CD4-positive, alpha-beta T cell (primary cell): ENCODE measurements at regions not wholly inside any gene's neighbourhood (a gene's known extent, or its start where the extent isn't known, plus 50 kb on each side); places are given as distances from the start of the nearest gene placed in this dataset.

Experiments used
- ATAC-seq: fragments of 200-7000 bp; cut with Tn5 transposase; one replicate; pipeline ENCODE4 v1.10.0; 2022; ENCODE audit warnings: mild to moderate bottlenecking; ENCODE audit not compliant: poor library complexity
- CTCF ChIA-PET: fragments of 350-600 bp; sonication (Branson Sonifier 250); formaldehyde crosslinking; loops from one replicate; lab custom pipeline; 2021; ENCODE audit warnings: antibody characterized with exemption, inconsistent platforms; lab: Charles Lee
- POLR2A ChIA-PET: fragments of 350-600 bp; sonication (Branson Sonifier 250); formaldehyde crosslinking; loops from one replicate; lab custom pipeline; 2021; ENCODE audit warnings: antibody characterized with exemption, inconsistent platforms; lab: Charles Lee
- DNase-seq, 14 experiments: peaks; one replicate each; pipeline ENCODE4 v3.0.0-alpha.2; 2013 to 2020; ENCODE audit warnings: mixed read lengths in 2 of 14
- H3K27ac ChIP-seq, 2 donors: one replicate each; pipeline versions ENCODE4 v1.5.1 to v1.7.0; 2013; ENCODE audit warnings: low read length in 2 of 2, low read depth in 1 of 2, mild to moderate bottlenecking in 1 of 2
- H3K27me3 ChIP-seq, 2 experiments: 1 replicate in 1 of 2; 2 replicates in 1 of 2; pipeline versions ENCODE4 v1.6.1 to v1.7.0; 2013; ENCODE audit warnings: low read length in 2 of 2, control low read depth in 1 of 2, mild to moderate bottlenecking in 1 of 2, moderate library complexity in 1 of 2; ENCODE audit not compliant: insufficient read depth in 2 of 2, control insufficient read depth in 1 of 2
- H3K36me3 ChIP-seq: one replicate; pipeline ENCODE4 v1.6.1; 2013; ENCODE audit warnings: low read length, control low read depth; ENCODE audit not compliant: insufficient read depth
- H3K4me1 ChIP-seq: one replicate; pipeline ENCODE4 v1.6.1; 2013; ENCODE audit warnings: low read length, control low read depth; ENCODE audit not compliant: insufficient read depth
- H3K4me3 ChIP-seq: one replicate; pipeline ENCODE4 v1.5.1; 2013; ENCODE audit warnings: mild to moderate bottlenecking, low read length, moderate library complexity
- H3K9me3 ChIP-seq, 2 experiments: 1 replicate in 1 of 2; 2 replicates in 1 of 2; pipeline versions ENCODE4 v1.6.1 to v1.7.0; 2013; ENCODE audit warnings: low read length in 2 of 2, mild to moderate bottlenecking in 2 of 2, control low read depth in 1 of 2, moderate library complexity in 1 of 2; ENCODE audit not compliant: control insufficient read depth in 1 of 2, insufficient read depth in 1 of 2
- H3K27ac Mint-ChIP-seq: one replicate; pipeline ENCODE4 v1.8.0; 2020; ENCODE audit warnings: mixed read lengths
- H3K27me3 Mint-ChIP-seq: one replicate; pipeline ENCODE4 v1.8.0; 2021; ENCODE audit warnings: mixed read lengths
- H3K36me3 Mint-ChIP-seq: one replicate; pipeline ENCODE4 v1.8.0; 2021; ENCODE audit warnings: low read depth, mixed read lengths
- H3K4me1 Mint-ChIP-seq: one replicate; pipeline ENCODE4 v1.8.0; 2021; ENCODE audit warnings: low read depth, mixed read lengths
- H3K4me3 Mint-ChIP-seq: one replicate; pipeline ENCODE4 v1.8.0; 2020; ENCODE audit warnings: mild to moderate bottlenecking, mixed read lengths
- H3K9me3 Mint-ChIP-seq: one replicate; pipeline ENCODE4 v1.8.0; 2020; ENCODE audit warnings: mixed read lengths
- CTCF ChIP-seq: fragments of 200-600 bp; IDR thresholded peaks from one replicate; pipeline ENCODE4 v1.8.0; 2022; ENCODE audit warnings: antibody characterized with exemption, mild to moderate bottlenecking
- intact Hi-C, 2 experiments: fragments of 100-400 bp; cut with DNase I in 1 of 2; cut with micrococcal nuclease in 1 of 2; formaldehyde crosslinking; loops; one replicate each; pipeline versions ENCODE4 v1.15.1 to v1.9.0; 2023 to 2025; cut with DNase I, micrococcal nuclease

- no peak for DNase-seq
- CTCF ChIA-PET: no interaction called here
- Histone ChIP-seq H3K4me3 (no peak overlapping the region), H3K36me3 (no peaks in the 10 kb centered on the region), H3K27ac (no peak overlapping the region), H3K27me3 (no peaks in the 10 kb centered on the region), H3K9me3 (peaks cover 0 to 3% of the 10 kb centered on the region in 2 experiments), H3K4me1 (no peaks in the 10 kb centered on the region)
- Mint-ChIP-seq H3K9me3 (peaks cover 15% of the 10 kb centered on the region), H3K27me3 (no peaks in the 10 kb centered on the region), H3K36me3 (no peaks in the 10 kb centered on the region), H3K4me3 (no peak overlapping the region), H3K4me1 (no peaks in the 10 kb centered on the region), H3K27ac (no peak overlapping the region)
- no peak for TF ChIP-seq CTCF
- no peak for ATAC-seq
- POLR2A ChIA-PET: no interaction called here
- intact Hi-C loops: no loop called here
Observed at GRCh38 chr14:26056036-26056616, 541.7 kb downstream of the NOVA1 start.

- ChIA-PET CTCF (no interaction called here), POLR2A (no interaction called here)
- H3K27me3 ChIP-seq: no peaks in the 10 kb centered on the region
- no peak overlapping the region for H3K27ac Mint-ChIP-seq
- no peak for TF ChIP-seq CTCF
- intact Hi-C loops: no loop called here
- no peak overlapping the region for H3K27ac ChIP-seq
- no peaks in the 10 kb centered on the region for H3K36me3 ChIP-seq
- no peaks in the 10 kb centered on the region for H3K36me3 Mint-ChIP-seq
- H3K9me3 Mint-ChIP-seq: peaks cover 17% of the 10 kb centered on the region
- no peaks in the 10 kb centered on the region for H3K27me3 Mint-ChIP-seq
- no peak for ATAC-seq
- H3K4me1 ChIP-seq: no peaks in the 10 kb centered on the region
- H3K9me3 ChIP-seq: no peaks in the 10 kb centered on the region
- no peak for DNase-seq
- no peak overlapping the region for H3K4me3 Mint-ChIP-seq
- no peaks in the 10 kb centered on the region for H3K4me1 Mint-ChIP-seq
- H3K4me3 ChIP-seq: no peak overlapping the region
Observed at GRCh38 chr14:26032348-26032747, 565.5 kb downstream of the NOVA1 start.

GRCh38 chr14:26026384-26026783 lies 571.4 kb downstream of the NOVA1 start:
- Mint-ChIP-seq H3K27me3 (no peaks in the 10 kb centered on the region), H3K4me3 (no peak overlapping the region), H3K27ac (no peak overlapping the region), H3K36me3 (no peaks in the 10 kb centered on the region), H3K9me3 (peaks cover 19% of the 10 kb centered on the region), H3K4me1 (no peaks in the 10 kb centered on the region)
- no peak for TF ChIP-seq CTCF
- no peak for DNase-seq
- H3K9me3 ChIP-seq: no peaks in the 10 kb centered on the region
- H3K4me1 ChIP-seq: no peaks in the 10 kb centered on the region
- ChIA-PET CTCF (no interaction called here), POLR2A (no interaction called here)
- no peak overlapping the region for H3K4me3 ChIP-seq
- no peaks in the 10 kb centered on the region for H3K36me3 ChIP-seq
- H3K27me3 ChIP-seq: no peaks in the 10 kb centered on the region
- ATAC-seq: no peak
- intact Hi-C loops: no loop called here
- no peak overlapping the region for H3K27ac ChIP-seq
